ENCODE measurements at regions not wholly inside any gene's neighbourhood (a gene's known extent, or its start where the extent isn't known, plus 50 kb on each side); places are given as distances from the start of the nearest gene placed in this dataset.

DNA sequence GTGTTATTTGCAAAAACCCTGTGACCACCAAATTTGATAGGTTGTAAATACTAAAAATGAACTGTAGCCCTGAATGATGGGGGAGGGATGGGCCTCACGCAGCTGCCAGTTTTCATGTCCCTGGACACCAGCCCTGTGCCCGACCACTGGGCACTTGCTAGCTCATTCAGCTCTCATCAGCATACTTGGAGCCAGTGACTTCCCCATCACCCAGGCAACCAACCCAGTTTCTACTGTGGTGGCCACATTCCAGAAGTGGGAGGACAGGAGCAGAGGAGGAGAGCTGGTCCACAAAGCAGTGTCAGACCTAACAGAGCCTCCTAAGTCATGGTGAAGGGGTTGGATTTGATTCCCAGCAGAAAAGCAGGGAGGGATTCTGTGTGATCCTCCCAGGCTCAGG, 128.2 kb downstream of the CPEB2 start:
- DNase-seq: no peak

DNA sequence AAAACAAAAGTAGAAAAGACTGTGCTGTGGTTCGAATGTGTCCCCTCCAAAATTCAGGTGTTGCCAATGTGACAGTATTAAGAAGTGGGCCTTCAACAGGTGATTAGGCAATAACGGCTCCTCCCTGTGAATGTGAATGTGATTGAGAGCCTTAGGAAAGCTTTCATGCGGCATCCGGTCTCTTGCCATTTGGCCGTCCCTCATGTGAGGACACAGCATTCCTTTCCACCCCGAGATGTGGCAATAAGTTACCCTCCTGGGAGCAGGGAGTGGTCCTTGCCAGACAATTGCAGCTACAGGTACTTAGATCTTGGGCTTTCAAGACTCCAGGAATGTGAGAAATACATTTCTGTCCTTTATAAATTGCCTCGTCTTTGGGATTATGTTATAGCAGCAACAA, 129.3 kb downstream of the CPEB2 start:
- DNase-seq: no peak

DNA sequence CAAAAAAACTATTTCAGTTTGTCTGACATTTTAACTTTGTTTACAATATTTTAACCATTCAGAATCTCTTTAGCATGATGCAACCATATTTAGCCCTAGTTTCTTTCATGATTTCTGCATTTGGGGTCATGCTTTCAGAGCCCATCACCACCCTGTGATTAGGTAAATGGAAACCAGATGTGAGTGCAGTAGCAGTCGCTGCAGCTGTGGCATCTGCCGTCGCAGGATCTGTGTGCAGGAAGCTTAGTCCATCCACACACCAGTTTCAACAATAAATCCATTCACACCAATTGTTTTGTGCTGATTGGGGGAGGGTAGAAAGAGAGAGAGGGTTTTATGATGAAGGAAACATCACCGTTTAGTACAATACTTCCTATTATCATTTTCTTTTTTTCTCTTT, 130.5 kb downstream of the CPEB2 start:
- no peak for DNase-seq

DNA sequence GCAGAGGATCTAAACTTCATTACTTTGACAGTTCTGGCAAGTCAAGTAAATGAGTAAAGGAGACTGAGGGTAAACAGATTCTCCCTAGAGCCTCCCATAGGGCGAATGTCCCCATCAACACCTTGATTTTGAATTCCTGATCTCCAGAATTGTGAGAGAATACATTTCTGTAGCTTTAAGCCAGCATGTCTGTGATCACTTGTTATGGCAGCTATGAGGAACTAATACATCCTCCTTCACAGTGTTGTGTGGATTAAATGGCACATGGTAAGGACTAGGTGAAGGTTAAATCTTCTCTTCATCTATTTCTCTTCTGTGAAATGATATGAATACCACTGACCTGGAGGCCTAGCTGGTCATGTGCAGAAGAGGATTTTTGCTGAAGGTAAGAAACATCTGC, 137.3 kb downstream of the CPEB2 start:
- DNase-seq: no peak

DNA sequence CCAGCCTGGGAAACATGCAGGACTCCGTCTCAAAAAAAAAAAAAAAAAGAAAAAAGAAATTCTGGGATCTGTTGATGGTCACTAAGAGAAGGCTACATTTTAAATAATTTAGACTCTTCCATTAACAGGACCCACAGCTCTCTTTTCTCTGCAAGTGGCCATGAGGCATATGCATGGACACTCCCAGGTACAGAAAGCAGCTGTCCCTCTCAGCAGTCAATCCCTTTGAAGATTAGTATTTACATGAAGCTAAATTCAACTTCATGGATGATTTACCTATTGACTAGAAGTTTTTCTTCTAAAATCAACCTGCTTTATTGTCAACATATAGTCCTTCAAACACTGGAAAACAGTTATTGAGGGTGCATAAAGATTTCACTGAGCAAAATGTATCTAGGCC, 139.9 kb downstream of the CPEB2 start:
- DNase-seq: no peak

DNA sequence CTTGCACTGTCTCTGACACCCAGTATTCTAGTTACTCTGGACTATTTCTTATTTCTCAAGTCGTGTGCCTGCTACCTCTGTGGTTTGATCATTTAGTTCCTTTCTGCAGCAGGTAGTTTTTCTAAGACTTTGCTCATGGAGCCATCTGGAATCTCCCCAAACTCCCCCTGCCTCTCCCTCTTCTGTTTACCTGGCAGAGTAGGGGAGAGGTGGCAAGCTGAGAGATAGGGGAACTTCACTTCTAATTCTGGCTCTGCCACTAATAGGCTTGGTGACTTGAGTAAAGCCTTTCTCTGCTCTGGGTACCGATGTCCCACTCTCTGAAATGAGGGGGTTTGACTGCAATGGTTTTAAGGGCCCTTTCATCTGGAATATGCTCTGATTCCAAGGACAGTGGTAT, 141.3 kb downstream of the CPEB2 start:
- no peak for DNase-seq

DNA sequence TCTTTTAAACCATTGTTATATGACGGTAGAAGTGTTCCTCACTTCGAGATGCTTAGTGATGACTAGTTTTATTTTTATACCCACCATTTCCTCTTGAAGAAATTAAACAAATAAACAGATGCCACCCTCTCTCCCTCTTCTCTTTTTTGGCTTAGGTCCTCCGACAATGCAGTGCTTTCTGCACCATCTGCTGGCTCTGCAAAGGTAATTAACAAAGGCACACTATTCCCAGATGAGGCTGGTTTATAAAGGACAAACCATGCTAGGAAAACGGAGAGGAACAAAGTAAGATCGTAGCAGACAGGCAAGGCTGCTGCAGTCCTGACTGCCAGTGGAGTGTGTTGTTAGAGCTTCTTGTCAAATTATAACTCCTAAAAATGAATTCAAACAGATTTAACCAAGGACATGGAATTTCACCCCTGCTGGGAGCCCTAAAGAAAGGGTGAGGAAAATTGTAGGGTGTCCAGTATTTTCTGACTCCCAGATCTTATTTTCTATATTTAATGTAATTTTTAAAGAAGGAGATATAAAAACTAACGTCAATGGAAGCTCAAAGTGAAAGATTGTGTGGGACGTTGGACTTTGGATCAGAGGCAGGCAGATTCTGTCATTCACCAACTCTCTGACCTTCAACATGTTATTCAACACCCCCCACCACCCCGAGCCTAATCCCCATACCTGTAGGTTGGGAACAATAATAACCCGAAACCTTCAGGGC, 142.1 kb downstream of the CPEB2 start:
- DNase-seq: no peak

DNA sequence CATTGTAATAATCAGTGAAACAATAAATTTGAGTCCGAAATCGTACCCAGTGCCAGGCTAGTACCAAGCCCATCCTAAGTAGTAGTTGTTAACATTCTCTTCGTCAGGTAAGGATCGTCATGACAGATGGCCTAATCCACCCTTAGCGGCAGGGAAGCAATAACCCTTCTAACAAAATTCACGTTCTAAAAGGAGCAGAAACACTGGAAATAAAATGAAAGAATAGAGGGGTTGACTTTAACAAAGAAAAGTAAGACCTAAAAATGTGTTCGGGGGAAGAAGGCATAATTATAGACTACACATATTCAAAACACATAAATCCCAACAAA, 142.7 kb downstream of the CPEB2 start:
- DNase-seq: no peak

DNA sequence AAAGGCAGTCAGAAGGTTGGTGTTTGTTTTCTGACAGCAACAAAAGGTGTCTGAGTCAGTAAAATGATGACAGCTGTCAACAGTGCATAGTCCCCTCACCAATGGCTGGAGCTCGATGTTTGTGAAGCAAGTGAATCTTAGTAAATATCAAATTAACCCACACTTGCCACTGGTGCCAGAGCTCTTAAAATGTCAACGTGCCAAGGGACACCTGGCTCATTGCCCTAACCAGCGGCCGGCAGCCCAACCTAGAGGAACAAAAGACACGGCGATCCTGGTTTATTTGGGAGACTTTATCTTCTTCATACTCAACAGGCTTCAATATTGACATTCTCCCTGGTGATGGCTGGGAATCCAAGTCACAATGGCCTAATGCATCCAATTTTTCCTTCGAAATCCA, 143.4 kb downstream of the CPEB2 start:
- DNase-seq: no peak

DNA sequence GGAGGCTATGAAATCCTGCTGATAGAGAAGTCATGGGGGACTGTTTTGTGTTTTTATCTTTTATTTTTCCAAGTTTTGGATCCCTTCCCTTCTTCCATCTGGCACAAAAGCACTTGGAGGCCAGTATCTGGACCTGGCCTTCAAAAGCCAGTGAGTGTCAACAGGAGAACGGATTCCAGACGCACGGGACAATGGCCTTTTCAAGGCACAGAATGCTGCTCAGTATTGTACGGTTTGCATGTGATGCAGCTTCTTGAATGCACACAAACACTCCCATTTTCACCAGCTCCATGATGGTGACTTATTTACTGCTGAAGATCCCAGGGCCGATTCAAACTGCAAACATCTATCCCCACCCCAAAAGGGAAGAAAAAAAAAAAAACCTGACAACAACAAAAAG, 145.4 kb downstream of the CPEB2 start:
- DNase-seq: no peak

DNA sequence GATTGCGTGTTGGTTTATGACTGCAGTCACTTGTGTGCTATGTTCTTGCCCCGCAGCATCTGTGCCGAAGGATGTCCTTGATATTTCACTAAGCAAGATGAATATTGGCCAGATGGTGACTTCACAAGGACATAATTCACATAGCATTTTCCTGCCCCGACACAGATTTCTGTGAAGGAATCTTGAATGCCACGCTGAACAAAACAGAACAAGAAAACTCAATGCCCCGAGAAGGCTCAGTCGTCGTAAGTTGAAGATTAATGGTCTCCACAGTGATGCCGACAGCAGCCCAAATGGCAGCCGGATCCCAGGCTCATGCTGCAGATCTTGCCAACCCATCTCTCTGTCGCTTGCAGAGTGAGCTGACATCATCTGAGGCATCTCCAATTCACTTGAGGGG, 145.9 kb downstream of the CPEB2 start:
- DNase-seq: no peak

DNA sequence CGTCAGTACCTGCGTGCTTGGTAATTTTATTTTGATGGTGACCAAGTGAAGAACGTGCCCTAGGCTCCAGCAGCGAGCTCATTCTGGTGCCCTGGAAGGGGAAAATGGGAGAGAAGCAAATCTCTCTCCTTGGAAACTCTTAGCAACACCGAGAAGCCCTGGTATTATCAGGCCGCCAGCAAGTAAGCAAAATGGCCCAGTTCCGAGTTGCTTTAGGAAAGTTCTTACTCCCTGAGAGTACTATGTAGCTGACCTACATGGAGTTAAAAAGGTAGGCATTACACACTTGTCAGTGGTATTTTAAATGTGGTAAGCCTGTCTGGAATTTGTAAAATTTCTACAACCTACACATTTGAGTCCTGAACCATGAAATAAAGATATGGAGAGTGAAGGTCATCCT, 146.4 kb downstream of the CPEB2 start:
- no peak for DNase-seq

DNA sequence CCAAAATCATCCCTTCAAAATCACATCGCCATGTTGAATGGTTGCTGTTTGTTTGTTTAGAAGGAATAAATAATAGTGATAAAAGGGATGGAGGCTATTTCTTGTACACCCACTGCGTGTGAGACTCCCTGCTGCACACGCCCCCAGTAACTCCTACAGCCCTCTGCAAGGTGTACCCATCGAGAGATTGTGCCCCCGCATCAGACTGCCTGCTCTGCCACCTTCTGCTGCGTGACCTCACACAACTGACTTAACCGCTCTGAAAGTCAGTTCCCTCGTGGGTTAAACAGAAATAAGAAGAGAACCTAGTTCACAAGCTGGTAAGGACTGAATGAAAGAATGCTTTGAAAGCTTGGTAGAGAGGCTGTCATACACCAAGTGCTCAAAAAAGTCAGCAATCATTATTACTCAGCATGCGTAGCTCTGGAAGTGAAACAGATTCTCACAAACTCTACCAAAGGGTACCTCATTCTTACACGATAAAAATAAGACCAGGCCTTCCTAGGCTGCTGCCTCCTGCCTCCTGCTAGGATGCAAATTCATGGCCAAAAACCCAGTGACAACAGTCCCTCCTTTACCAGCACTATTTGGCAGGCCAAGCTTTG, 147.1 kb downstream of the CPEB2 start:
- no peak for DNase-seq

DNA sequence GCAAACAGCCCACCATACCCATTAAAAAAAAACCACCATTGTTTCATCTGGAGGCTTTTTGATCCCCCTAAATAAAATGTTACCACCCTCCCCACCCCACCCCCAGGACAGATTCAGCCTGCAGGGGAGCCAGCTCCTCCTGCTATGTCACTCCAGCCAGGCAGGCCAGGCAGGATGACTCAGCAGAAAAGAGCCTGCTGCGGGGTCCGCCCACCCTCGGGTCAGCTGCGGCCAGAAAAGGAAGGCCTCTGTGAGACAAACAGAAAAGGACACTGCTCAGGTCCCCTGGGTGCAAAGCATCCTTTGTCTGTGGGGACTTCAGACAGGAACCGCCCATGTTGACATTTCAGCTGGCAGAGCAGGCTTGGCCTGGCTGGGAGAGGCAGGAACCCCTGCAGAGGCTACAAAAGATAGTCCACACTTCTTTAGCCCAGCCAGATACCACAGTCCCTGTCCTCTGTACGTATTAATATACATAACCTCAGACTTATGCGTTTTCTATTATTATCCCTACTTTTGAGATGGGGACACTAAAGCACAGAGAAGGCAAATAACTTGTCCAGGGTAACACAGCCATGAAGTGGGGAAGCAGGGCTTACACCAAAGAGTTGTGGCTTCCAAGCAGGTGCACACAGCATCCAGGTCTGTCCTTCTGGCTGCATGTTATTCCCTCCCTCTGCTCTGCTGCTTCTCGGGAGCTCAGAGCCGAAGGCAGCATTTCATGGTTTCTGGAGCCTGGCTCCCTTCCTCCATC, 147.7 kb downstream of the CPEB2 start:
- no peak for DNase-seq

DNA sequence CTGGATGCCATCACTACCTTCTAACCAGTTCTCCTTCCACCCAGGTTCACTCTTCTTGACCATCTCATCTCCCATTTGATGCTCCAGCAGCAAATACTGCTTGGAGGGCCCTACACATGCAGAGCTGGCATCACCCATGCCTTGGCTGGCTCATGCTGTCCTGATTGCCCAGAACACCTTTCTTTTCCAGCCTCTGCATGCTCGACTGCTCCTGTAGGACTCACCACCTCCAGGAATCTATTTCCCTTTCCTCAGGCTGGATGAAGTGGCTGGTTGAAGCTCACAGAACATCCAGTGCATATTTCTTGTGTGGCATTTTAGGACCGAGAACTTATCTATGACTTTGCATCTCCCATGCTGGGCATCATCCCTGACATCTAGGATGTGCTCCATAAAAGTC, 148.3 kb downstream of the CPEB2 start:
- no peak for DNase-seq

DNA sequence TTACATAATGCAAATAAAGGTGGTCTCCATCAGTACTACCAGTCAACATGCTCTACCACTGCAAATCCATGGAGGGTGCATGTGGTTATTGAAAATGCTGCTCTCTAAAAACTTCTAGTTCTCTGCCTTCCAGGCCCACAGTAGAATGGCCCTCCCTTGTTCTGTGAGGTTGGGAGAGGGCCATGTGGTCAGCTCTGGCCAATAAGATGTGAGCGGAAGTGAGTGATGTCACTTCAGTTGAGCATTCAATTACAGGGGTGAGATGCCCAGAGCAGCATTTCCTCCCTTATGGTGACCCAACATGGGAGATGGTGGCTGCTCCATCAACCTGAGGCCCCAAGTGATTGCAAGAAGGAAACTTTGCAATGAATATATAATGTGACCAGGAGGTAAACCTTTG, 148.8 kb downstream of the CPEB2 start:
- DNase-seq: no peak

DNA sequence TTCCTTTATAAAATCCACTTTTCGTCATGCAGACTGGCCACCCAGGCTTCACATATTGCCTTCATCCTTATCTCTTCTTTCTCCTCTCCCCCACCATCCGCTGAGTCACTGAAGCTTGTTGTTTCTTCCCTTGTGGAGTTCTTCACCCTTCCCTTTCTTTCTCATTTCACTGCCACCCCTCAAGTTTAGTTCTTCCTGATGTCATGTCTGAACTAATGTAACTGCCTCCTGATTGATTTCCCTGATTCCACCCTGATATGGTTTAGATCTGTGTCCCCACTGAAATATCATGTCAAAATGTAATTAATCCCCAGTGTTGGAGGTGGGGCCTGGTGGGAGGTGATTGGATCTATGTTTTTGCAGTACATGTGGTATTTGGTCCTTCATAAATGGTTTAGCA, 151.4 kb downstream of the CPEB2 start:
- DNase-seq: no peak

DNA sequence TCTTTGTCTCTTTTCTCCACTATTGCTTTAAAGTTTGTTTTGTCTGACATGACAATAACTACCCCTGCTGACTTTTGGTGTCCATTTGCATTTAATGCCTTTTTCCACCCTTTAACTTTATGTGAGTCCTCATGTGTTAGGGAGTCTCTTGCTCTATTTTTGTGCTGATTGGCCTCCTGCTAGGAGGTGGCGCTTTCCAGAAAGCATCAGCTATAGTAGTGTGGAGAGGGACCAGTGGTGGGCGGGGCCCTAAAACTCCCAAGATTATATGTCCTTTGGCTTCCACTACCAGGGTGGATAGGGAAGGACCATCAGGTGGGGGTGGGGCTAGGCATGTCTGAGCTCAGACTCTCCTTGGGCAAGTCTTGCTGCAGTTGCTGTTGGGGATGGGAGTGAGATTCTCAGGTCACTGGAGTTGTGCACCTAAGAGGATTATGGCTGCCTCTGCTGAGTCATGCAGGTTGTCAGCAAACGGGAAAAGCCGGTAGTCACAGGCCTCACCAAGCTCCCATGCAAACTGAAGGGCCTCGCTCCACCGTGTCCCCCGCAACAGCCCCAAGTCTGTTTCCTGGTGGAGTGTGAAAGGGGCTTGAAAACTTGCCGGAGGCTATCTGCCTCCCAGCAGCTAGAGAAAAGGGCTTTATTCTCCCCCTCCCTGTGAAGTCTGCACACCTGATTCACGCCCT, 156.3 kb downstream of the CPEB2 start:
- no peak for DNase-seq

DNA sequence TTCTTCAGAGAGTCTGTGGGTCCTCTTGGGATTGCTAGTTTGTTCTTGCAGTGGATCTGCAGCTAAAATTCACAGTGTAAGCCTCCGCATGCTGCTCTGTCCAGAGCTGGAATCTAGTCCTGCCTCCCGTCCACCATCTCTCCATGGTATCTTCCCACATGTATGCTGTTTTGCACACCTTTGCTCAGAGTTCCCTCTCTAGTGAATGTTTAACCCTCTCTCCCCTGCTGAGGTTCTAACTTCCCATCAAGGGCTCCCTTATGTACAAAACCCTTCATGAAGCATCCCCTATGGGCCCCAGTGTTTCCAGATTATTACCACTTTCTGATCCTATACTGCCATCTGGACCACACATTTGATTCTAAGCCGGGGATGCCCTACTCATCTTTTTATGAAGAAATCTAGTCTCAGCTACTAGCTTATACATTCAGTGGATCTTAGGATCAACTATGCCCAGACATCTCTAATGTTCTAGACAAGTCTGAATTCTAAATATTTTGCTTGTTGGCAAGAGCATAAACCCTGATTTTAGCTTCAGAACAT, 157.3 kb downstream of the CPEB2 start:
- DNase-seq: no peak

DNA sequence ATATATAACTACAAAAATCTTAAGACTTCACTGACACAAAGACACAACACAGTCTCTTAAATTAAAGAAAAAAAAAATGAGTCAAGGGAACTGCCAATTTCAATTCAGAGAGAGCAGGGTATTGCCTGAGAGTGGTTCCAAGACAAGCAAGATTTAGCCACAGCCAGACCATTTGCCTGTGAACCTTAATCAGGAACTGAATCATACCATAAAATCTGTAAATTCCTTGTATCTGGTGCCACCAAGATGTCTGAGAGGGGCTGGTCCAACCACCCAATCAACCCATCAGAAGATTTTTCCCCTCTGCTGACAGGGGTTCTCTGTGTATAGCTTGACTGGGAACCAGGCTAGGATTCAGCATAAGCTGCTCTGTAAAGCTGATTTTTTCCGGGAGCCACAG, 159.2 kb downstream of the CPEB2 start:
- no peak for DNase-seq

DNA sequence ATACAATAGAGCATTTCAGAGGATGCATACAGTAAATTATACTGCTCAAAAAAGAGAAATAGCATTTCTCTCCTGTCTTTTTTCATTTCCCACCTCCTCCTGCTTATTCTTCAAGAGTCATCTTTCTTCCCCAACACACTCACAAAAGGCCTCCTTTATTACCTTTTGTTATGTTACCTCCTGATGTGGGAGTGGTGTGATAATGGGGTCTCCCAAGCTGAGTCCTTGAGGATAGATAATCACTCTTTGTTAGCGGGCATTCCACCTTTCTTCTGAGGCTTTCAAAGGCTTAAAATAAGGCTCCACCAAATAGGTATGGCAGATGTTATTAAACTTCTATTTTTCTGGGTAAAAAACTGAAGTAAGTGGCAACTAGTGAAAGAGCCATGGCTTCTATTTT, 159.8 kb downstream of the CPEB2 start:
- DNase-seq: no peak

DNA sequence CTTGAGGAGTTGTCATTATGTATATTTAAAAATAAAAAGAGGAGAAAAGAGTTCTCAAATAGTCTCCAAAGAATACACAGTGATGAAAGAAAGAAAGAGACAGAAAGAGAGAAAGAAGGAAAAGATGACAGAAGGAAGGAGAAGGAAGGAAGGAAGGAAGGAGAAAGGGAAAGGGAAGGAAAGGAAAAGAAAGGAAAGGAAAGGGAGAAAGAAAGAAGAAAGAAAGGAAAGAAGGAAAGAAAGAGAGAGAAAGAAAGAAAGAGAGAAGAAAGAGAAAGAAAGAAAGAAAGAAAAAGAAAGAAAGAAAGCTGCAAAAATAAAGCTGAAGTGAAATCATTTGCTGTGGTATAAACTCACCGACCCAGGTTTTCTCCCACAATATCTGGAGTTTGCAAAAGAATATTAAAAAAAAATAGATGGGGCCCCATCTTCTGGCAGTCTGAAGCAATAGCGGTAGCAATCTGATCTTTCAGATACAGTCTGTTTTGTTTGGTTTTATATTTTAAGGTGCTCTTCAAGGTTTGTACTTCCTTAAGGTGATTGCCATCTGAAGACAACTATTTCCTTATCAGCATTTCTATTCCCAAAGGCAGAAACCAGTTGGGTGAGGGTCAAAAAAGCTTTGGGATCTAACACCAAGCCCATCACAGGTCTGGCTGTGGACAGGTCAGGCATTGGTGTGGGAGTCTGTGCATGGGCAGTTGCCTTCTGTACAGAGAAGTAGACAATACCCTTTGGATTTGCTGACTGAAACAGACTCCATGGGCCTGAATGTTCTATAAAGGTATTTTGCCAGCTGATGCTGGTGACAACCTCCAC, 160.4 kb downstream of the CPEB2 start:
- no peak for DNase-seq

DNA sequence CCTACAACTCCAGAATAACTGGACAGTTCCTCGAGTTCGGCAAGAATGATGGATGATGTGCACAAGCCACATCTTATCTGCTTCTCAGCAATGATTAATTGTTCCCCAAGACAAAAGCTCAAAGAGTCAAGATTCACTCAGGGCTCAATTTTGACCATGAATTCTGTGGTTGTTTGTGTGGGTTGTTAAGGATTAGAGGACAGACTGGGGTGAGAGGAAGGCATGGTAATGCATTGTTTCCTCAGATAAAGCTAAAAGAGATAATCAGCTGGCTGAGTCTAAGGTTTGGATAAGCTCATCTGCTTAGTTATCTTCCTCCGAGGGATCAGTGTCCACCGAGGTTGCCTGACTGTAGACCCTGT, 161.0 kb downstream of the CPEB2 start:
- no peak for DNase-seq

Measured in CD4-positive, alpha-beta T cell treated with Interleukin-12 subunit alpha and Interleukin-12 subunit beta, for 1 hour (primary cell).